NB4 (cell line): ENCODE measurements at regions not wholly inside any gene's neighbourhood (a gene's known extent, or its start where the extent isn't known, plus 50 kb on each side); places are given as distances from the start of the nearest gene placed in this dataset.
"Not testable (repeated sequence)": the region's sequence is repeated elsewhere in the genome, so short reads cannot be mapped to it uniquely, and the experiment has no call there.

Source experiments
- DNase-seq: peaks from one replicate; pipeline ENCODE4 v3.0.0; 2010; ENCODE audit warnings: low read depth
- H3K4me3 ChIP-seq: one replicate; pipeline ENCODE4 v1.5.1; 2011; ENCODE audit warnings: mild to moderate bottlenecking, low read depth, low read length, moderate library complexity
- CTCF ChIP-seq: IDR thresholded peaks from one replicate; pipeline ENCODE4 v1.5.1; 2012; ENCODE audit warnings: low read depth, low read length
- MAX ChIP-seq: IDR thresholded peaks from 2 replicates; pipeline ENCODE4 v1.6.1; 2011; ENCODE audit warnings: low read depth, low read length
- MYC ChIP-seq: IDR thresholded peaks from 2 replicates; pipeline ENCODE4 v1.6.1; 2011; ENCODE audit warnings: low read depth, low read length
- POLR2A ChIP-seq: IDR thresholded peaks from 2 replicates; pipeline ENCODE4 v1.6.1; 2011; ENCODE audit warnings: mild to moderate bottlenecking; ENCODE audit not compliant: insufficient read length; ENCODE audit errors: extremely low read depth

GRCh38 chr1:168403140-168403539 is 122.5 kb downstream of the TBX19 start:
- no peak for DNase-seq
- no peak for TF ChIP-seq CTCF
- no peak for TF ChIP-seq POLR2A
- no peak for TF ChIP-seq MAX
- TF ChIP-seq MYC = no peak
- no peak overlapping the region for H3K4me3 ChIP-seq

DNA sequence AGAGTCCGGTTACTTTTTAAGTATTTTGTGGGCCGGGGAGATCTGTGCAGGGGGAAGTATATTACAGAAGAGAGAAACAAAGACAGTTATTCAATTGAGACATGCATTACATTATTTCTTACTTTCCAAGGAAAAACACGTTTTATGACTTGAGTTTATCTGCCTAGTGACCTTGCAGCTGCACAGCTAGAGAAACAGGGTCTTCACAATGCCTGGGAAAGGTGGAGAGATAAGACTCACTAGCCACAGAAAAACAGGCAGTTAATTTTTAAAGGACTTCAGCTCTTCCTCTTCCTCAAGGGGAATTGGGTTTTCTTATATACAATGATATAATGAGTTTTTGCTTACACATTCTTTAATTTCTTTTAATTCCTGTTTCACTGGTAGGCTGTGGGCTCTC is 121.8 kb downstream of the TBX19 start:
- H3K4me3 ChIP-seq, DNase-seq: not testable (repeated sequence)

- TF ChIP-seq MAX (no peak), POLR2A (no peak), MYC (no peak), CTCF (no peak)
- no peak overlapping the region for H3K4me3 ChIP-seq
- DNase-seq = no peak
Observed at GRCh38 chr1:168401341-168401740, 120.7 kb downstream of the TBX19 start.

GRCh38 chr1:168400139-168400538 is 119.5 kb downstream of the TBX19 start:
- TF ChIP-seq POLR2A (no peak), MYC (no peak), MAX (no peak), CTCF (no peak)
- DNase-seq = no peak
- no peak overlapping the region for H3K4me3 ChIP-seq

DNA sequence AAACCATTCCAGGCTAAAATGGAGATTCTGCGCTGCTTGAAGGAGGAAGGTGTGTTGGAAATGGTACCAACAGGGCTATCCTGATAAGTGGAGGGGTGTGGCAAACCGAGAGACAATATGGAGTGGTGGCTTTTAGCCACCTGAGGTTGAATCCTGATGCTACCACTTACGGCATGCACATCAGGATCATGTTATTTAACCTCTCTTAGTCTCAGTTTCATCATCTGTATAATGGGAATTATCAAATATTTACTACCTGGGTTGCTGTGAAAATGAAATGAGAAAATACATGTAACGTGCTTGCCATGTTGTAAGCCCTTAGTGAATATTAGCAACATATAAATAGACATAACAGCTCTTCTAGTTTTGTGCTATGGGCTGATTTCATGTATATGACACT is 117.1 kb downstream of the TBX19 start:
- DNase-seq = no peak
- TF ChIP-seq MYC (no peak), POLR2A (no peak), MAX (no peak), CTCF (no peak)
- no peak overlapping the region for H3K4me3 ChIP-seq

- H3K4me3 ChIP-seq = no peak overlapping the region
- TF ChIP-seq CTCF (no peak), MYC (no peak)
- no peak for DNase-seq
Observed at GRCh38 chr1:168396940-168397684, 116.4 kb downstream of the TBX19 start.
